Vagina (tissue), 2 donors: ENCODE measurements at regions not wholly inside any gene's neighbourhood (a gene's known extent, or its start where the extent isn't known, plus 50 kb on each side); places are given as distances from the start of the nearest gene placed in this dataset.

Source experiments
- POLR2A ChIP-seq, 2 donors: fragments of 450-650 bp; IDR thresholded peaks; one replicate each; pipeline ENCODE4 v1.6.1; 2017; ENCODE audit warnings: antibody characterized with exemption in 2 of 2, mild to moderate bottlenecking in 2 of 2, moderate library complexity in 2 of 2
- TF ChIP-seq, protein P1 (sequence below), 3 experiments: fragments of 450-650 bp in 2 of 3; fragments of 200-600 bp in 1 of 3; sonication (generic) in 1 of 3; IDR thresholded peaks; one replicate each; pipeline ENCODE4 v1.5.1; 2017 to 2019; ENCODE audit warnings: antibody characterized with exemption in 3 of 3, mild to moderate bottlenecking in 2 of 3, moderate library complexity in 2 of 3

- TF ChIP-seq, protein P1, sequence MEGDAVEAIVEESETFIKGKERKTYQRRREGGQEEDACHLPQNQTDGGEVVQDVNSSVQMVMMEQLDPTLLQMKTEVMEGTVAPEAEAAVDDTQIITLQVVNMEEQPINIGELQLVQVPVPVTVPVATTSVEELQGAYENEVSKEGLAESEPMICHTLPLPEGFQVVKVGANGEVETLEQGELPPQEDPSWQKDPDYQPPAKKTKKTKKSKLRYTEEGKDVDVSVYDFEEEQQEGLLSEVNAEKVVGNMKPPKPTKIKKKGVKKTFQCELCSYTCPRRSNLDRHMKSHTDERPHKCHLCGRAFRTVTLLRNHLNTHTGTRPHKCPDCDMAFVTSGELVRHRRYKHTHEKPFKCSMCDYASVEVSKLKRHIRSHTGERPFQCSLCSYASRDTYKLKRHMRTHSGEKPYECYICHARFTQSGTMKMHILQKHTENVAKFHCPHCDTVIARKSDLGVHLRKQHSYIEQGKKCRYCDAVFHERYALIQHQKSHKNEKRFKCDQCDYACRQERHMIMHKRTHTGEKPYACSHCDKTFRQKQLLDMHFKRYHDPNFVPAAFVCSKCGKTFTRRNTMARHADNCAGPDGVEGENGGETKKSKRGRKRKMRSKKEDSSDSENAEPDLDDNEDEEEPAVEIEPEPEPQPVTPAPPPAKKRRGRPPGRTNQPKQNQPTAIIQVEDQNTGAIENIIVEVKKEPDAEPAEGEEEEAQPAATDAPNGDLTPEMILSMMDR (IDR thresholded peaks at IDR 0.05) = no peak
- TF ChIP-seq POLR2A (IDR thresholded peaks at IDR 0.05) = no peak
Measured at GRCh38 chr3:46102780-46103130, 75.5 kb upstream of the XCR1 start.
